GM19395 (cell line): ENCODE measurements at regions not wholly inside any gene's neighbourhood (a gene's known extent, or its start where the extent isn't known, plus 50 kb on each side); places are given as distances from the start of the nearest gene placed in this dataset.

Experiments used
- ATAC-seq: cut with Tn5 transposase; IDR thresholded peaks from one replicate; pipeline ENCODE4 v1.9.1; 2021; ENCODE audit warnings: mild to moderate bottlenecking, moderate library complexity; ENCODE audit not compliant: unreplicated experiment

- no peak for ATAC-seq
Measured at GRCh38 chr13:76795701-76796695, 90.2 kb downstream of the KCTD12 start.

GRCh38 chr13:76792731-76793347 lies 93.4 kb downstream of the KCTD12 start:
- ATAC-seq, result no peak

- no peak for ATAC-seq
Measured at GRCh38 chr13:76790980-76791819, 95.0 kb downstream of the KCTD12 start.

- ATAC-seq, result no peak
Measured at GRCh38 chr13:76790526-76790925, 95.7 kb downstream of the KCTD12 start.

GRCh38 chr13:76783798-76784197 lies 102.4 kb downstream of the KCTD12 start:
- no peak for ATAC-seq

GRCh38 chr13:76778853-76779252 lies 107.4 kb downstream of the KCTD12 start:
- no peak for ATAC-seq

GRCh38 chr13:76777096-76777495 lies 109.1 kb downstream of the KCTD12 start:
- ATAC-seq, result no peak

GRCh38 chr13:76775088-76775740 lies 111.0 kb downstream of the KCTD12 start:
- ATAC-seq, result no peak

- no peak for ATAC-seq
Measured at GRCh38 chr13:76773448-76774094, 112.6 kb downstream of the KCTD12 start.

- no peak for ATAC-seq
Measured at GRCh38 chr13:76772241-76772640, 114.0 kb downstream of the KCTD12 start.

- no peak for ATAC-seq
Measured at GRCh38 chr13:76769271-76769791, 116.9 kb downstream of the KCTD12 start.

- no peak for ATAC-seq
Measured at GRCh38 chr13:76768384-76768783, 117.8 kb downstream of the KCTD12 start.

GRCh38 chr13:76764916-76765315 lies 121.3 kb downstream of the KCTD12 start:
- no peak for ATAC-seq

- no peak for ATAC-seq
Measured at GRCh38 chr13:76764429-76764828, 121.8 kb downstream of the KCTD12 start.

- no peak for ATAC-seq
Measured at GRCh38 chr13:76762721-76763120, 123.5 kb downstream of the KCTD12 start.

- no peak for ATAC-seq
Measured at GRCh38 chr13:76759877-76760276, 126.3 kb downstream of the KCTD12 start.

- no peak for ATAC-seq
Measured at GRCh38 chr13:76758738-76759137, 127.5 kb downstream of the KCTD12 start.

- ATAC-seq, result no peak
Measured at GRCh38 chr13:76758257-76758656, 127.9 kb downstream of the KCTD12 start.

- no peak for ATAC-seq
Measured at GRCh38 chr13:76756451-76756850, 129.8 kb downstream of the KCTD12 start.

GRCh38 chr13:76754414-76754813 lies 131.8 kb downstream of the KCTD12 start:
- ATAC-seq, result no peak
